ENCODE measurements at regions not wholly inside any gene's neighbourhood (a gene's known extent, or its start where the extent isn't known, plus 50 kb on each side); places are given as distances from the start of the nearest gene placed in this dataset.

DNA sequence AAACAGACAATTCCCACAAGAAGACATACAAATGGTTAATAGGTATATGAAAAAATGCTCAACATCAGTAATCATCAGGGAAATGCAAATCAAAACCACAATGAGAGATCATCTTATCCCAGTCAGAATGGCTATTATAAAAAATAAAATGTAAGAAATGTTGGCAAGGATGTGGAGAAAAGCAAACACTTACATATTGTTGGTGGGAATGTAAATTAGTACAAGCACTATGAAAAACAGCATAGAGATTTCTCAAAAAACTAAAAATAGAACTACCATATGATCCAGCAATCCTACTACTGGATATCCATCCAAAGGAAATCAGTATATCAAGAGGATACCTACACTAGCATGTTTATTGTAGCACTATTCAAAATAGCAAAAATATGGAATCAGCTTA lies 186.6 kb downstream of the NOL4 start:
- no peak for TF ChIP-seq CTCF (IDR thresholded peaks at IDR 0.05; ENCODE audit: poor library complexity)
- no peak for TF ChIP-seq EZH2 (IDR thresholded peaks at IDR 0.05; ENCODE audit: borderline replicate concordance)

Measured in hepatocyte (in vitro differentiated cells).